ENCODE measurements at regions not wholly inside any gene's neighbourhood (a gene's known extent, or its start where the extent isn't known, plus 50 kb on each side); places are given as distances from the start of the nearest gene placed in this dataset.

- no peak overlapping the region for H3K27ac ChIP-seq (ENCODE audit: low read depth, low read length)
- H2BK12ac ChIP-seq (ENCODE audit: low read depth, low read length), result no peak overlapping the region
- no peak overlapping the region for H3K4me3 ChIP-seq (ENCODE audit: extremely low read depth in 1 of 4, insufficient read depth in 2 of 4, low read depth in 3 of 4, low read length in 4 of 4)
- H3K4me1 ChIP-seq (replicated peaks in 1 of 4; ENCODE audit: control insufficient read depth in 3 of 4, insufficient read depth in 4 of 4, low read length in 3 of 4), result no peaks in the 10 kb centered on the region
- no peak overlapping the region for H4K8ac ChIP-seq (ENCODE audit: extremely low read depth, insufficient read depth, low read length)
- no peak overlapping the region for H2BK20ac ChIP-seq (ENCODE audit: low read length)
- H2AK5ac ChIP-seq (ENCODE audit: low read depth, low read length), result no peak overlapping the region
- TF ChIP-seq TEAD4 (IDR thresholded peaks at IDR 0.05; ENCODE audit: low read depth, low read length), result no peak
- no peak for TF ChIP-seq KDM5A (IDR thresholded peaks at IDR 0.05; ENCODE audit: low read length)
- 96% methylated on average over 1 of the region's 1 CpG; no CpG with 5 or more reads in 1 of the 2 experiments for WGBS, 2 experiments (ENCODE audit: extremely low coverage in 1 of 2, insufficient coverage in 1 of 2, insufficient read length in 1 of 2, insufficient replicate concordance in 2 of 2, low coverage in 1 of 2, low lambda C conversion rate in 2 of 2, missing lambda C conversion rate in 1 of 2)
- no peak overlapping the region for H2BK5ac ChIP-seq (ENCODE audit: low read depth, low read length)
- no peak overlapping the region for H3K56ac ChIP-seq (replicated peaks; ENCODE audit: insufficient read length, low read depth, low read length)
- no peak overlapping the region for H2BK15ac ChIP-seq (ENCODE audit: low read length)
- H4K91ac ChIP-seq (replicated peaks; ENCODE audit: insufficient read length, low read length), result no peak overlapping the region
- H3K79me1 ChIP-seq (ENCODE audit: low read depth, low read length), result no peaks in the 10 kb centered on the region
- no peak overlapping the region for H4K5ac ChIP-seq (ENCODE audit: insufficient read length, low read depth, low read length)
- H3K9me3 ChIP-seq (ENCODE audit: insufficient read depth in 2 of 2, low read depth in 1 of 2, low read length in 1 of 2), result no peaks in the 10 kb centered on the region
- H3K23ac ChIP-seq (ENCODE audit: insufficient read length), result no peak overlapping the region
- H3K4ac ChIP-seq (replicated peaks; ENCODE audit: insufficient read length, low read depth, low read length), result no peak overlapping the region
- no peak overlapping the region for H3K14ac ChIP-seq (ENCODE audit: insufficient read length)
- no peak overlapping the region for H3K4me2 ChIP-seq (ENCODE audit: insufficient read depth in 1 of 2, low read depth in 2 of 2, low read length in 2 of 2)
- CTCF ChIA-PET (ENCODE audit: partially characterized antibody), result interaction anchor here (0.9 to 3.4 kb wide), 17 partner anchors 10 to 453 kb away, joined by 3 to 17 read pairs (median 3); no protein-coding TSS in a partner anchor
- H3K27me3 ChIP-seq (replicated peaks in 1 of 4; ENCODE audit: control insufficient read depth in 3 of 4, extremely low read depth in 1 of 4, insufficient read depth in 3 of 4, low read length in 3 of 4), result no peaks in the 10 kb centered on the region
- DNase-seq (ENCODE audit: low read depth in 1 of 2, low spot score in 2 of 2) (no peak), FAIRE-seq (no peak)
- no peaks in the 10 kb centered on the region for H3K23me2 ChIP-seq (ENCODE audit: low read depth, low read length)
- H3K36me3 ChIP-seq (ENCODE audit: control insufficient read depth in 2 of 4, insufficient read depth in 4 of 4, low read length in 3 of 4), result no peaks in the 10 kb centered on the region
- H3K9ac ChIP-seq (replicated peaks in 1 of 4; ENCODE audit: extremely low read depth in 1 of 4, low read depth in 3 of 4, low read length in 3 of 4), result no peak overlapping the region
- POLR2A ChIA-PET (ENCODE audit: partially characterized antibody), result no interaction called here
- no peak overlapping the region for H2AFZ ChIP-seq (ENCODE audit: low read length)
- no peaks in the 10 kb centered on the region for H3K79me2 ChIP-seq (ENCODE audit: control insufficient read depth in 1 of 2, insufficient read depth in 2 of 2, low read length in 2 of 2)
- H2BK120ac ChIP-seq (replicated peaks; ENCODE audit: low read depth, low read length), result no peak overlapping the region
- H3K18ac ChIP-seq (ENCODE audit: extremely low read depth, low read length), result no peak overlapping the region
- no peaks in the 10 kb centered on the region for H4K20me1 ChIP-seq (replicated peaks in 1 of 2; ENCODE audit: control insufficient read depth in 1 of 2, insufficient read depth in 2 of 2, low read length in 2 of 2)
These were observed 128.2 kb upstream of the AGR3 start for GRCh38 chr7:17009933-17010332.
